ENCODE measurements at regions not wholly inside any gene's neighbourhood (a gene's known extent, or its start where the extent isn't known, plus 50 kb on each side); places are given as distances from the start of the nearest gene placed in this dataset.

- TF ChIP-seq CTCF (IDR thresholded peaks at IDR 0.05) (no peak), EZH2 (IDR thresholded peaks at IDR 0.05; ENCODE audit: borderline replicate concordance, insufficient read depth, low read depth, low read length, poor library complexity, severe bottlenecking) (no peak)
Measured at GRCh38 chrX:7362111-7362510, 214.2 kb upstream of the PUDP start.

Measured in B cell (primary cell).